GM12891 (cell line): ENCODE measurements at regions not wholly inside any gene's neighbourhood (a gene's known extent, or its start where the extent isn't known, plus 50 kb on each side); places are given as distances from the start of the nearest gene placed in this dataset.

Experiments
- POLR2A ChIP-seq: IDR thresholded peaks from 2 replicates; pipeline ENCODE4 v1.6.1; 2011; ENCODE audit warnings: low read depth, low read length, control low read depth
- POLR2AphosphoS5 ChIP-seq: IDR thresholded peaks from 2 replicates; pipeline ENCODE4 v1.6.1; 2011; ENCODE audit warnings: low read depth, low read length, control low read depth
- POU2F2 ChIP-seq: IDR thresholded peaks from 2 replicates; pipeline ENCODE4 v1.6.1; 2011; ENCODE audit warnings: low read depth, mild to moderate bottlenecking, control low read depth, low read length, moderate library complexity
- TAF1 ChIP-seq: IDR thresholded peaks from 2 replicates; pipeline ENCODE4 v1.6.1; 2011; ENCODE audit warnings: low read depth, low read length, control low read depth

DNA sequence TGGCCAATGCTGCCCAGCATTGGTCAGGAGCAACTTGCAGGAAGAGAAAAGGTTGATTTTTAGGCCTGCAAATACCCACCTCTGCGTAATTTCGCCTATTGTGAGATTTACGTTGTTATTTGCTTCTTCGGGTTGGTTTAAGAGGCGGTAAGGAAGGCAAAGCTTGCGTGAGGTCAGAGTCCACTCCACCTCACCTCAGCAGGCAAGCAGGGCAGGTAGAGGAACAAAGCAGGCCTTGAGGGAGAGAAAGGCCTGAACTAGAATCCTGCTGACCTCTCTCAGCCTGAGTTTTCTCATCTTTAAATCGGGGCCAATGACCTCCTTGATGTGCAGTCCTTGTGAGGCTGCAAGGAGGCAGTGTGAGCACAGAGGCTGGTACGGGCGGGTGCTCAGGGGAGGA is 239.1 kb downstream of the CDC5L start:
- TF ChIP-seq POLR2AphosphoS5 (no peak), TAF1 (no peak), POLR2A (no peak), POU2F2 (no peak)
